Suppressor macrophage treated with lipopolysaccharide for 1 hour (primary cell): ENCODE measurements at regions not wholly inside any gene's neighbourhood (a gene's known extent, or its start where the extent isn't known, plus 50 kb on each side); places are given as distances from the start of the nearest gene placed in this dataset.
"Not testable (repeated sequence)": the region's sequence is repeated elsewhere in the genome, so short reads cannot be mapped to it uniquely, and the experiment has no call there.

Experiments used
- DNase-seq, 3 donors: peaks; one replicate each; pipeline ENCODE4 v3.0.0-alpha.2; 2020 to 2022

GRCh38 chr5:60041996-60042664, 148.6 kb upstream of the PDE4D start:
- DNase-seq: not testable (repeated sequence)

GRCh38 chr5:60041508-60041907, 148.0 kb upstream of the PDE4D start:
- not testable (repeated sequence) for DNase-seq

GRCh38 chr5:60036192-60036938, 142.8 kb upstream of the PDE4D start:
- DNase-seq: no peak

- no peak for DNase-seq
These were observed 132.6 kb upstream of the PDE4D start for GRCh38 chr5:60026161-60026560.

- DNase-seq: no peak
These were observed 130.6 kb upstream of the PDE4D start for GRCh38 chr5:60024104-60024503.

GRCh38 chr5:60023255-60023654, 129.7 kb upstream of the PDE4D start:
- no peak for DNase-seq

- DNase-seq: no peak
These were observed 126.9 kb upstream of the PDE4D start for GRCh38 chr5:60020457-60020856.

- DNase-seq: not testable (repeated sequence)
These were observed 125.4 kb upstream of the PDE4D start for GRCh38 chr5:60018960-60019359.

GRCh38 chr5:60018091-60018490, 124.6 kb upstream of the PDE4D start:
- no peak for DNase-seq

GRCh38 chr5:60014331-60014730, 120.8 kb upstream of the PDE4D start:
- no peak for DNase-seq

- no peak for DNase-seq
These were observed 117.3 kb upstream of the PDE4D start for GRCh38 chr5:60010853-60011252.

- peak in 1 of 3 donors; percentile 9 for DNase-seq
These were observed 116.8 kb upstream of the PDE4D start for GRCh38 chr5:60010328-60010727.

- DNase-seq: no peak
These were observed 114.2 kb upstream of the PDE4D start for GRCh38 chr5:60007729-60008128.

GRCh38 chr5:59999056-59999455, 105.5 kb upstream of the PDE4D start:
- no peak for DNase-seq

GRCh38 chr5:59992206-59992605, 98.7 kb upstream of the PDE4D start:
- DNase-seq: no peak

- peak; percentile 34 to 50 (median 47) for DNase-seq
These were observed 94.9 kb upstream of the PDE4D start for GRCh38 chr5:59988396-59988795.

- no peak for DNase-seq
These were observed 82.8 kb upstream of the PDE4D start for GRCh38 chr5:59976342-59976741.

GRCh38 chr5:59972043-59972442, 78.5 kb upstream of the PDE4D start:
- DNase-seq: no peak

GRCh38 chr5:59959330-59959729, 65.8 kb upstream of the PDE4D start:
- DNase-seq: no peak

GRCh38 chr5:59956130-59956783, 62.7 kb upstream of the PDE4D start:
- DNase-seq: no peak

GRCh38 chr5:59955241-59955640, 61.7 kb upstream of the PDE4D start:
- DNase-seq: no peak

GRCh38 chr5:59943452-59944113, 50.1 kb upstream of the PDE4D start:
- no peak for DNase-seq
